ENCODE measurements at regions not wholly inside any gene's neighbourhood (a gene's known extent, or its start where the extent isn't known, plus 50 kb on each side); places are given as distances from the start of the nearest gene placed in this dataset.

- TF ChIP-seq CTCF (IDR thresholded peaks at IDR 0.05; ENCODE audit: borderline replicate concordance, extremely low read depth, insufficient read depth), result no peak
- Histone ChIP-seq H3K27me3 (ENCODE audit: control insufficient read depth, insufficient read depth, low read length) (no peaks in the 10 kb centered on the region), H3K4me1 (ENCODE audit: control insufficient read depth in 2 of 3, insufficient read depth in 2 of 3, low read depth in 1 of 3, low read length in 3 of 3) (no peaks in the 10 kb centered on the region), H3K27ac (ENCODE audit: low read depth in 2 of 2, low read length in 2 of 2) (no peak overlapping the region), H3K9ac (ENCODE audit: low read length in 3 of 3) (no peak overlapping the region), H3K4me3 (ENCODE audit: low read length in 3 of 3) (no peak overlapping the region), H3K9me3 (ENCODE audit: control insufficient read depth in 2 of 3, insufficient read depth in 1 of 3, low read length in 3 of 3) (no peaks in the 10 kb centered on the region), H3K36me3 (ENCODE audit: control insufficient read depth in 2 of 3, insufficient read depth in 3 of 3, low read length in 3 of 3) (no peaks in the 10 kb centered on the region)
- intact Hi-C loops (cut with DNase I), result no loop called here
- FAIRE-seq (no peak), DNase-seq (no peak)
Observed at GRCh38 chr1:187310038-187310631, 481.4 kb downstream of the PLA2G4A start.

GRCh38 chr1:187313115-187313514 lies 484.4 kb downstream of the PLA2G4A start:
- H3K4me3 ChIP-seq (ENCODE audit: low read length in 3 of 3), result no peak overlapping the region
- no peaks in the 10 kb centered on the region for H3K4me1 ChIP-seq (ENCODE audit: control insufficient read depth in 2 of 3, insufficient read depth in 2 of 3, low read depth in 1 of 3, low read length in 3 of 3)
- no peaks in the 10 kb centered on the region for H3K36me3 ChIP-seq (ENCODE audit: control insufficient read depth in 2 of 3, insufficient read depth in 3 of 3, low read length in 3 of 3)
- H3K9me3 ChIP-seq (ENCODE audit: control insufficient read depth in 2 of 3, insufficient read depth in 1 of 3, low read length in 3 of 3), result peaks cover 0 to under 1% (median 0%) of the 10 kb centered on the region in 3 donors
- FAIRE-seq (no peak), DNase-seq (no peak)
- TF ChIP-seq CTCF (IDR thresholded peaks at IDR 0.05; ENCODE audit: borderline replicate concordance, extremely low read depth, insufficient read depth), result no peak
- intact Hi-C loops (cut with DNase I), result no loop called here
- H3K27me3 ChIP-seq (ENCODE audit: control insufficient read depth, insufficient read depth, low read length), result no peaks in the 10 kb centered on the region
- H3K9ac ChIP-seq (ENCODE audit: low read length in 3 of 3), result no peak overlapping the region
- no peak overlapping the region for H3K27ac ChIP-seq (ENCODE audit: low read depth in 2 of 2, low read length in 2 of 2)

- Histone ChIP-seq H3K9me3 (ENCODE audit: control insufficient read depth in 2 of 3, insufficient read depth in 1 of 3, low read length in 3 of 3) (no peaks in the 10 kb centered on the region), H3K27me3 (ENCODE audit: control insufficient read depth, insufficient read depth, low read length) (no peaks in the 10 kb centered on the region), H3K9ac (ENCODE audit: low read length in 3 of 3) (no peak overlapping the region), H3K4me1 (ENCODE audit: control insufficient read depth in 2 of 3, insufficient read depth in 2 of 3, low read depth in 1 of 3, low read length in 3 of 3) (no peaks in the 10 kb centered on the region), H3K4me3 (ENCODE audit: low read length in 3 of 3) (no peak overlapping the region), H3K27ac (ENCODE audit: low read depth in 2 of 2, low read length in 2 of 2) (no peak overlapping the region), H3K36me3 (ENCODE audit: control insufficient read depth in 2 of 3, insufficient read depth in 3 of 3, low read length in 3 of 3) (no peaks in the 10 kb centered on the region)
- TF ChIP-seq CTCF (IDR thresholded peaks at IDR 0.05; ENCODE audit: borderline replicate concordance, extremely low read depth, insufficient read depth), result no peak
- DNase-seq (no peak), FAIRE-seq (no peak)
- intact Hi-C loops (cut with DNase I), result no loop called here
Observed at GRCh38 chr1:187326557-187326956, 497.8 kb downstream of the PLA2G4A start.
